Endothelial cell of umbilical vein (primary cell): ENCODE measurements at regions not wholly inside any gene's neighbourhood (a gene's known extent, or its start where the extent isn't known, plus 50 kb on each side); places are given as distances from the start of the nearest gene placed in this dataset.

Experiments
- BruUV-seq: library from RNA; stranded (reverse); fragments of 400-500 nt; replicated peaks from 2 replicates; lab custom pipeline; 2021; lab: Mats Ljungman, UMichigan
- CTCF ChIA-PET: fragments of 300-600, 350-600 bp; sonication (Branson Sonifier 250); formaldehyde crosslinking; loops from one replicate; lab custom pipeline; 2021; ENCODE audit warnings: antibody characterized with exemption, inconsistent platforms; lab: Charles Lee
- POLR2A ChIA-PET: fragments of 300-600, 350-600 bp; sonication (Branson Sonifier 250); formaldehyde crosslinking; loops from one replicate; lab custom pipeline; 2021; ENCODE audit warnings: antibody characterized with exemption, inconsistent platforms; lab: Charles Lee
- DNase-seq: peaks from one replicate; pipeline ENCODE4 v3.0.0-alpha.2; 2011; ENCODE audit warnings: low read depth, low spot score
- FAIRE-seq: peaks from 2 replicates; lab custom pipeline; 2011; peaks lifted over from hg19 to GRCh38; lab: Jason Lieb, UNC
- H2AFZ ChIP-seq: 2 replicates; pipeline ENCODE4 v1.6.0; 2012; ENCODE audit warnings: low read depth, low read length, control low read depth, inconsistent platforms
- H3K27ac ChIP-seq: 2 replicates; pipeline ENCODE4 v1.5.1; 2011; ENCODE audit warnings: low read depth, mild to moderate bottlenecking, control low read depth, low read length, moderate library complexity; ENCODE audit not compliant: insufficient read depth
- H3K27me3 ChIP-seq, 2 experiments: 2 replicates each; pipeline versions ENCODE4 v1.6.0 to v1.6.1; 2011; ENCODE audit warnings: low read length in 2 of 2, mixed read lengths in 1 of 2; ENCODE audit not compliant: control insufficient read depth in 2 of 2, insufficient read depth in 2 of 2
- H3K36me3 ChIP-seq, 2 experiments: 2 replicates in 1 of 2; 3 replicates in 1 of 2; pipeline ENCODE4 v1.5.1; 2011; ENCODE audit warnings: low read length in 2 of 2, mild to moderate bottlenecking in 1 of 2, moderate library complexity in 1 of 2; ENCODE audit not compliant: control insufficient read depth in 2 of 2, insufficient read depth in 2 of 2; ENCODE audit errors: extremely low read depth in 1 of 2
- H3K4me1 ChIP-seq: 3 replicates; pipeline ENCODE4 v1.5.1; 2011; ENCODE audit warnings: mild to moderate bottlenecking, low read length; ENCODE audit not compliant: control insufficient read depth, insufficient read depth; ENCODE audit errors: extremely low read depth
- H3K4me2 ChIP-seq: 2 replicates; pipeline ENCODE4 v1.6.1; 2011; ENCODE audit warnings: low read length, control low read depth, mixed read lengths; ENCODE audit not compliant: insufficient read depth
- H3K4me3 ChIP-seq, 3 experiments: fragments of 200-600 bp in 1 of 3; sonication (generic), shearing (Covaris generic) in 1 of 3; replicated peaks in 1 of 3; 2 replicates each; pipeline ENCODE4 v1.5.1; 2011 to 2016; ENCODE audit warnings: control low read depth in 3 of 3, low read length in 3 of 3, mild to moderate bottlenecking in 2 of 3, inconsistent platforms in 1 of 3, low read depth in 1 of 3, moderate library complexity in 1 of 3; ENCODE audit not compliant: insufficient read depth in 1 of 3
- H3K79me2 ChIP-seq: 2 replicates; pipeline ENCODE4 v1.6.0; 2012; ENCODE audit warnings: low read length, inconsistent platforms; ENCODE audit not compliant: control insufficient read depth, insufficient read depth
- H3K9ac ChIP-seq: replicated peaks from 2 replicates; pipeline ENCODE3; 2011; ENCODE audit warnings: low read length, control low read depth; ENCODE audit not compliant: insufficient read depth; ENCODE audit errors: extremely low read depth
- H3K9me1 ChIP-seq: replicated peaks from 3 replicates; pipeline ENCODE4 v1.6.0; 2011; ENCODE audit warnings: mild to moderate bottlenecking, low read length; ENCODE audit not compliant: control insufficient read depth, insufficient read depth; ENCODE audit errors: extremely low read depth
- H3K9me3 ChIP-seq: replicated peaks from 2 replicates; pipeline ENCODE4 v1.5.1; 2012; ENCODE audit warnings: low read length, inconsistent platforms; ENCODE audit not compliant: control insufficient read depth, insufficient read depth
- H4K20me1 ChIP-seq: replicated peaks from 2 replicates; pipeline ENCODE3; 2011; ENCODE audit warnings: mild to moderate bottlenecking, low read length; ENCODE audit not compliant: control insufficient read depth, insufficient read depth; ENCODE audit errors: extremely low read depth
- EZH2 ChIP-seq: IDR thresholded peaks from 2 replicates; pipeline ENCODE4 v1.6.1; 2012; ENCODE audit warnings: borderline replicate concordance, low read depth, mild to moderate bottlenecking, moderate library complexity, low read length, inconsistent platforms; ENCODE audit not compliant: severe bottlenecking
- FOS ChIP-seq: IDR thresholded peaks from 2 replicates; pipeline ENCODE4 v1.6.1; 2011; ENCODE audit warnings: mild to moderate bottlenecking, low read length, moderate library complexity, borderline replicate concordance; ENCODE audit not compliant: insufficient read depth
- GATA2 ChIP-seq: IDR thresholded peaks from 2 replicates; pipeline ENCODE4 v1.7.0; 2011; ENCODE audit warnings: low read depth, mild to moderate bottlenecking, moderate library complexity, mixed read lengths, low read length; ENCODE audit not compliant: insufficient read length, insufficient read depth
- JUN ChIP-seq: IDR thresholded peaks from 2 replicates; pipeline ENCODE4 v1.6.1; 2011; ENCODE audit warnings: borderline replicate concordance, low read depth; ENCODE audit not compliant: insufficient read length, insufficient read depth
- MYC ChIP-seq: IDR thresholded peaks from one replicate; pipeline ENCODE4 v1.6.1; 2011; ENCODE audit warnings: mild to moderate bottlenecking, low read depth, low read length
- POLR2A ChIP-seq: IDR thresholded peaks from 2 replicates; pipeline ENCODE4 v1.6.1; 2012; ENCODE audit warnings: low read depth, mild to moderate bottlenecking, control low read depth, low read length
- POLR2AphosphoS5 ChIP-seq: IDR thresholded peaks from 2 replicates; pipeline ENCODE4 v1.6.1; 2012; ENCODE audit warnings: low read depth, mild to moderate bottlenecking, control low read depth, low read length, moderate library complexity; ENCODE audit not compliant: insufficient read depth
- dilution Hi-C: fragments of 300-500 bp; cut with MboI; formaldehyde crosslinking; loops from one replicate; pipeline ENCODE4 v1.15.0; 2019; ENCODE audit warnings: low sequenced_read_pairs; ENCODE audit not compliant: extremely low pct_ligation_motif_present
- intact Hi-C: fragments of 100-400 bp; cut with micrococcal nuclease; formaldehyde crosslinking; loops from one replicate; pipeline ENCODE4 v1.10.0; 2022
- TF ChIP-seq, protein P1 (sequence below), 2 donors: IDR thresholded peaks; 1 replicate in 1 of 2; 2 replicates in 1 of 2; pipeline ENCODE4 v1.5.1; 2011; ENCODE audit warnings: low read length in 2 of 2, mild to moderate bottlenecking in 2 of 2, moderate library complexity in 2 of 2, control low read depth in 1 of 2, inconsistent platforms in 1 of 2, low read depth in 1 of 2; ENCODE audit not compliant: insufficient read depth in 1 of 2; ENCODE audit errors: extremely low read depth in 1 of 2
- TF ChIP-seq, protein P2 (sequence below): IDR thresholded peaks from 2 replicates; pipeline ENCODE4 v1.6.1; 2011; ENCODE audit not compliant: insufficient read depth, insufficient read length

DNA sequence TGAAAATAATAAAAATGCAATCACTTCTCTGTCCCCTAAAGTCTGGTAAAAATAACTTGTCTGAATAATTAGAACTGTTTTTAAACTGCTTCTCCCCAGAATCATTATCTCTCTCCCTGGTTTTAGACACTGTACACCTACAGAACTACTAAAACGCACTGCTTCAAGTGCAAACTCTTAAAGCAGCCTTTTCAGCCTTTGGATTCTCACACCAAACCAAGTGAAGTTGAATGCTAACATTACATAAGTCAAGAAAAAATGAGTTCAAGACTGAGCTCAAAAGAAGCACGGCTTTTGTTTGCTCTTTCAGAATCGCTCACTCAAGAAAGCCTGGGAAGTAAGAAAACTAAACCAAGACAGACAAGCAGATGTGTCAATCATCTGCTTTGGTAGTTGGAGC, 188.8 kb downstream of the LSM5 start:
- Histone ChIP-seq H3K4me1 (no peaks in the 10 kb centered on the region), H3K36me3 (no peaks in the 10 kb centered on the region), H3K27ac (no peak overlapping the region), H4K20me1 (no peaks in the 10 kb centered on the region), H3K79me2 (no peaks in the 10 kb centered on the region), H3K9me3 (no peaks in the 10 kb centered on the region), H3K9me1 (no peaks in the 10 kb centered on the region), H3K4me2 (no peak overlapping the region), H3K9ac (no peak overlapping the region), H3K27me3 (peaks cover 30 to 40% of the 10 kb centered on the region in 2 experiments), H2AFZ (no peak overlapping the region), H3K4me3 (no peak overlapping the region)
- CTCF ChIA-PET = interaction anchor here (1.3 to 2.1 kb wide), 2 partner anchors 23 to 46 kb away, joined by 3 to 5 read pairs; no protein-coding TSS in a partner anchor
- no peak for FAIRE-seq
- intact Hi-C loops = no loop called here
- dilution Hi-C loops = no loop called here
- no peak for DNase-seq
- TF ChIP-seq GATA2 = no peak
- TF ChIP-seq MYC = no peak
- no peak for TF ChIP-seq EZH2
- no peak for TF ChIP-seq POLR2A
- no peak for TF ChIP-seq FOS
- no peak for TF ChIP-seq JUN
- TF ChIP-seq POLR2AphosphoS5 = no peak
- TF ChIP-seq, protein P1, sequence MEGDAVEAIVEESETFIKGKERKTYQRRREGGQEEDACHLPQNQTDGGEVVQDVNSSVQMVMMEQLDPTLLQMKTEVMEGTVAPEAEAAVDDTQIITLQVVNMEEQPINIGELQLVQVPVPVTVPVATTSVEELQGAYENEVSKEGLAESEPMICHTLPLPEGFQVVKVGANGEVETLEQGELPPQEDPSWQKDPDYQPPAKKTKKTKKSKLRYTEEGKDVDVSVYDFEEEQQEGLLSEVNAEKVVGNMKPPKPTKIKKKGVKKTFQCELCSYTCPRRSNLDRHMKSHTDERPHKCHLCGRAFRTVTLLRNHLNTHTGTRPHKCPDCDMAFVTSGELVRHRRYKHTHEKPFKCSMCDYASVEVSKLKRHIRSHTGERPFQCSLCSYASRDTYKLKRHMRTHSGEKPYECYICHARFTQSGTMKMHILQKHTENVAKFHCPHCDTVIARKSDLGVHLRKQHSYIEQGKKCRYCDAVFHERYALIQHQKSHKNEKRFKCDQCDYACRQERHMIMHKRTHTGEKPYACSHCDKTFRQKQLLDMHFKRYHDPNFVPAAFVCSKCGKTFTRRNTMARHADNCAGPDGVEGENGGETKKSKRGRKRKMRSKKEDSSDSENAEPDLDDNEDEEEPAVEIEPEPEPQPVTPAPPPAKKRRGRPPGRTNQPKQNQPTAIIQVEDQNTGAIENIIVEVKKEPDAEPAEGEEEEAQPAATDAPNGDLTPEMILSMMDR (IDR thresholded peaks at IDR 0.05; ENCODE audit: extremely low read depth in 1 of 2, insufficient read depth in 1 of 2, low read depth in 1 of 2, low read length in 2 of 2) = no peak
- TF ChIP-seq, protein P2, sequence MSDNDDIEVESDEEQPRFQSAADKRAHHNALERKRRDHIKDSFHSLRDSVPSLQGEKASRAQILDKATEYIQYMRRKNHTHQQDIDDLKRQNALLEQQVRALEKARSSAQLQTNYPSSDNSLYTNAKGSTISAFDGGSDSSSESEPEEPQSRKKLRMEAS = no peak
- no TSS peak for BruUV-seq
- POLR2A ChIA-PET = no interaction called here
